WTC11 (cell line): ENCODE measurements at regions not wholly inside any gene's neighbourhood (a gene's known extent, or its start where the extent isn't known, plus 50 kb on each side); places are given as distances from the start of the nearest gene placed in this dataset.

ENCODE experiments used
- ATAC-seq: fragments of 200-7000 bp; cut with Tn5 transposase; 2 replicates; pipeline ENCODE4 v1.10.0; 2021; ENCODE audit warnings: mild to moderate bottlenecking, moderate library complexity
- CTCF ChIA-PET: fragments of 300-600 bp; sonication (Branson Sonifier 250); formaldehyde crosslinking; loops from one replicate; lab custom pipeline; 2021; ENCODE audit warnings: antibody characterized with exemption; lab: Charles Lee
- POLR2A ChIA-PET: fragments of 350-600 bp; sonication (Branson Sonifier 250); formaldehyde crosslinking; loops from one replicate; lab custom pipeline; 2021; ENCODE audit warnings: antibody characterized with exemption; lab: Charles Lee
- DNase-seq: peaks from one replicate; pipeline ENCODE4 v3.0.0; 2021; ENCODE audit warnings: low spot score
- H3K27ac Mint-ChIP-seq: 2 replicates; pipeline ENCODE4 v1.8.0; 2021; ENCODE audit warnings: mixed read lengths
- H3K27me3 Mint-ChIP-seq: 2 replicates; pipeline ENCODE4 v1.8.0; 2021; ENCODE audit warnings: low read depth, mild to moderate bottlenecking, moderate library complexity, mixed read lengths
- H3K36me3 Mint-ChIP-seq: 2 replicates; pipeline ENCODE4 v1.8.0; 2021; ENCODE audit warnings: mixed read lengths
- H3K4me1 Mint-ChIP-seq: 2 replicates; pipeline ENCODE4 v1.8.0; 2022; ENCODE audit warnings: mixed read lengths
- H3K4me3 Mint-ChIP-seq: 2 replicates; pipeline ENCODE4 v1.8.0; 2021; ENCODE audit warnings: mild to moderate bottlenecking, moderate library complexity, mixed read lengths
- H3K9me3 Mint-ChIP-seq: 2 replicates; pipeline ENCODE4 v1.8.0; 2021; ENCODE audit warnings: mixed read lengths
- ATF2 ChIP-seq: sonication (generic); formaldehyde crosslinking; IDR thresholded peaks from 2 replicates; pipeline ENCODE4 v1.8.1; 2022; ENCODE audit warnings: low read depth, missing genetic modification reagents, borderline replicate concordance
- CBFB ChIP-seq: sonication (generic); formaldehyde crosslinking; IDR thresholded peaks from 2 replicates; pipeline ENCODE4 v1.8.1; 2022; ENCODE audit warnings: mild to moderate bottlenecking, low read depth, missing genetic modification reagents
- CREB1 ChIP-seq: sonication (generic); formaldehyde crosslinking; IDR thresholded peaks from 2 replicates; pipeline ENCODE4 v1.8.0; 2023; ENCODE audit warnings: mild to moderate bottlenecking, missing genetic modification reagents
- CTCF ChIP-seq: fragments of 200-600 bp; IDR thresholded peaks from 2 replicates; pipeline ENCODE4 v1.8.0; 2022; ENCODE audit warnings: antibody characterized with exemption
- E2F1 ChIP-seq: sonication (generic); formaldehyde crosslinking; IDR thresholded peaks from 2 replicates; pipeline ENCODE4 v1.8.0; 2022; ENCODE audit warnings: mild to moderate bottlenecking, missing genetic modification reagents
- E2F4 ChIP-seq: sonication (generic); formaldehyde crosslinking; IDR thresholded peaks from 2 replicates; pipeline ENCODE4 v1.8.1; 2022; ENCODE audit warnings: low read depth, mild to moderate bottlenecking, moderate library complexity, missing genetic modification reagents, borderline replicate concordance
- ELF4 ChIP-seq: sonication (generic); formaldehyde crosslinking; IDR thresholded peaks from 2 replicates; pipeline ENCODE4 v1.8.1; 2022; ENCODE audit warnings: low read depth, mild to moderate bottlenecking, moderate library complexity, missing genetic modification reagents
- EMX1 ChIP-seq: fragments of 250-450 bp; sonication (Bioruptor Pico); IDR thresholded peaks from 2 replicates; pipeline ENCODE4 v1.8.0; 2021; ENCODE audit warnings: mild to moderate bottlenecking
- ESRRA ChIP-seq: sonication (generic); formaldehyde crosslinking; IDR thresholded peaks from 2 replicates; pipeline ENCODE4 v1.8.1; 2022; ENCODE audit warnings: mild to moderate bottlenecking, missing genetic modification reagents, borderline replicate concordance
- FOXK1 ChIP-seq: sonication (generic); formaldehyde crosslinking; IDR thresholded peaks from 2 replicates; pipeline ENCODE4 v1.8.0; 2022; ENCODE audit warnings: mild to moderate bottlenecking, moderate library complexity, missing genetic modification reagents
- GABPB1 ChIP-seq: sonication (generic); formaldehyde crosslinking; IDR thresholded peaks from 2 replicates; pipeline ENCODE4 v1.8.1; 2023; ENCODE audit warnings: mild to moderate bottlenecking, missing genetic modification reagents
- GRHL2 ChIP-seq: fragments of 250-450 bp; sonication (Bioruptor Pico); IDR thresholded peaks from 2 replicates; pipeline ENCODE4 v1.8.0; 2022; ENCODE audit warnings: mild to moderate bottlenecking, moderate library complexity; ENCODE audit not compliant: insufficient replicate concordance, severe bottlenecking
- IRF2 ChIP-seq: sonication (generic); formaldehyde crosslinking; IDR thresholded peaks from 2 replicates; pipeline ENCODE4 v1.8.0; 2022; ENCODE audit warnings: low read depth, missing genetic modification reagents, borderline replicate concordance
- JUN ChIP-seq: sonication (generic); formaldehyde crosslinking; IDR thresholded peaks from 2 replicates; pipeline ENCODE4 v1.8.0; 2023; ENCODE audit warnings: mild to moderate bottlenecking, missing genetic modification reagents
- NFE2L1 ChIP-seq: sonication (generic); formaldehyde crosslinking; IDR thresholded peaks from 2 replicates; pipeline ENCODE4 v1.8.1; 2023; ENCODE audit warnings: missing genetic modification reagents
- NR2C2 ChIP-seq: sonication (generic); formaldehyde crosslinking; IDR thresholded peaks from 2 replicates; pipeline ENCODE4 v1.8.0; 2022; ENCODE audit warnings: mild to moderate bottlenecking, missing genetic modification reagents
- OVOL2 ChIP-seq: fragments of 250-450 bp; sonication (Bioruptor Pico); IDR thresholded peaks from 2 replicates; pipeline ENCODE4 v1.9.0; 2021; ENCODE audit warnings: mild to moderate bottlenecking, borderline replicate concordance
- RELA ChIP-seq: sonication (generic); formaldehyde crosslinking; IDR thresholded peaks from 2 replicates; pipeline ENCODE4 v1.8.1; 2022; ENCODE audit warnings: missing genetic modification reagents, mild to moderate bottlenecking, borderline replicate concordance
- SMAD3 ChIP-seq: sonication (generic); formaldehyde crosslinking; IDR thresholded peaks from 2 replicates; pipeline ENCODE4 v1.8.0; 2022; ENCODE audit warnings: missing genetic modification reagents, mild to moderate bottlenecking, borderline replicate concordance
- SMAD4 ChIP-seq: sonication (generic); formaldehyde crosslinking; IDR thresholded peaks from 2 replicates; pipeline ENCODE4 v1.8.0; 2022; ENCODE audit warnings: mild to moderate bottlenecking, missing genetic modification reagents
- SOX15 ChIP-seq: fragments of 250-450 bp; sonication (Bioruptor Pico); IDR thresholded peaks from 2 replicates; pipeline ENCODE4 v1.9.0; 2021; ENCODE audit warnings: mild to moderate bottlenecking
- TEAD1 ChIP-seq: sonication (generic); formaldehyde crosslinking; IDR thresholded peaks from 2 replicates; pipeline ENCODE4 v1.8.0; 2022; ENCODE audit warnings: mild to moderate bottlenecking, missing genetic modification reagents
- USF2 ChIP-seq: sonication (generic); formaldehyde crosslinking; IDR thresholded peaks from 2 replicates; pipeline ENCODE4 v1.8.1; 2023; ENCODE audit warnings: mild to moderate bottlenecking, missing genetic modification reagents, moderate library complexity
- ZNF317 ChIP-seq: sonication (generic); formaldehyde crosslinking; IDR thresholded peaks from 2 replicates; pipeline ENCODE4 v1.8.1; 2023; ENCODE audit warnings: low read depth, mild to moderate bottlenecking, moderate library complexity, missing genetic modification reagents, borderline replicate concordance
- ZNF423 ChIP-seq: fragments of 250-450 bp; sonication (Bioruptor Pico); IDR thresholded peaks from 2 replicates; pipeline ENCODE4 v2.1.2; 2022; ENCODE audit warnings: mild to moderate bottlenecking, moderate library complexity
- ZNF671 ChIP-seq: fragments of 250-450 bp; sonication (Bioruptor Pico); IDR thresholded peaks from 2 replicates; pipeline ENCODE4 v1.8.0; 2021; ENCODE audit warnings: mild to moderate bottlenecking

GRCh38 chr3:104154896-104155295 is 1211.8 kb upstream of the ALCAM start (continued):
- TF ChIP-seq CTCF (no peak), ZNF423 (CRISPR knock-in tag) (no peak), SOX15 (CRISPR knock-in tag) (no peak), USF2 (CRISPR knock-in tag) (no peak)

- Mint-ChIP-seq H3K27ac (no peak overlapping the region), H3K9me3 (peaks cover 36% of the 10 kb centered on the region), H3K4me3 (no peak overlapping the region), H3K36me3 (peaks cover 32% of the 10 kb centered on the region), H3K27me3 (no peaks in the 10 kb centered on the region; the same call in 1 of the 2 replicates), H3K4me1 (no peaks in the 10 kb centered on the region)
- POLR2A ChIA-PET, result no interaction called here
- TF ChIP-seq NR2C2 (no peak), ATF2 (CRISPR knock-in tag) (no peak), USF2 (CRISPR knock-in tag) (no peak), ZNF317 (CRISPR knock-in tag) (no peak), GRHL2 (CRISPR knock-in tag) (no peak), GABPB1 (CRISPR knock-in tag) (no peak), SMAD3 (CRISPR knock-in tag) (no peak), IRF2 (CRISPR knock-in tag) (no peak), TEAD1 (no peak), FOXK1 (CRISPR knock-in tag) (no peak), EMX1 (CRISPR knock-in tag) (no peak)
- no peak for DNase-seq
- no peak for ATAC-seq
- CTCF ChIA-PET, result no interaction called here
Observed at GRCh38 chr3:104165866-104166265, 1200.8 kb upstream of the ALCAM start.

GRCh38 chr3:104168386-104168785 is 1198.3 kb upstream of the ALCAM start:
- no peak for ATAC-seq
- no peak overlapping the region for H3K4me3 Mint-ChIP-seq
- H3K27ac Mint-ChIP-seq, result no peak overlapping the region
- CTCF ChIA-PET, result no interaction called here
- POLR2A ChIA-PET, result no interaction called here
- no peak for DNase-seq
- H3K9me3 Mint-ChIP-seq, result peaks cover 53% of the 10 kb centered on the region
- peaks cover 32% of the 10 kb centered on the region for H3K36me3 Mint-ChIP-seq
- H3K27me3 Mint-ChIP-seq, result no peaks in the 10 kb centered on the region; the same call in 1 of the 2 replicates
- H3K4me1 Mint-ChIP-seq, result no peaks in the 10 kb centered on the region
- TF ChIP-seq SMAD4 (CRISPR knock-in tag) (no peak), NFE2L1 (CRISPR knock-in tag) (no peak), CREB1 (CRISPR knock-in tag) (no peak), SMAD3 (CRISPR knock-in tag) (no peak), E2F1 (CRISPR knock-in tag) (no peak), RELA (CRISPR knock-in tag) (no peak), CBFB (CRISPR knock-in tag) (no peak), ESRRA (CRISPR knock-in tag) (no peak), ELF4 (CRISPR knock-in tag) (no peak), FOXK1 (CRISPR knock-in tag) (no peak), USF2 (CRISPR knock-in tag) (no peak), OVOL2 (CRISPR knock-in tag) (no peak), JUN (CRISPR knock-in tag) (no peak), E2F4 (CRISPR knock-in tag) (no peak), ZNF671 (CRISPR knock-in tag) (no peak)
